GM18502 (cell line): ENCODE measurements at regions not wholly inside any gene's neighbourhood (a gene's known extent, or its start where the extent isn't known, plus 50 kb on each side); places are given as distances from the start of the nearest gene placed in this dataset.

Experiments used
- ATAC-seq: cut with Tn5 transposase; IDR thresholded peaks from one replicate; pipeline ENCODE4 v1.9.1; 2021; ENCODE audit warnings: mild to moderate bottlenecking; ENCODE audit not compliant: unreplicated experiment, poor library complexity

DNA sequence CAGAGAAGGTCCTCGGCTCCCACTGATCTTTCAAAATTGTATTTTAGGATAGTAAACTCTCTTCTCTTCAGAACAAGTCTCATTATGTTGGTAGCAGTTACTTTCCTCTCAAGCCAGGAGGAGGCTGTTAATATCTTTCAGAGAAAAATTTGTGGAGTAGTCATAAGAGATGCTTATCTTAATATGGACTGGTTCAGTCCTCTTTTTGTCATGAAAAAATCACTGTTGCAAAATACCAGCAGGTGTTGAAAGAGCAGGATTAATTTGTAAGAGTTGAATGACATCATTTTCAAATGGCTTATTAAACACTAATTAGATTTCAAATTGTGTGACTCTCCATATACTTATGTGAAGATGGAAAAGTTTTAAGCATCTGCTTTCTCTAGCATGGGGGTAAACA is 662.5 kb downstream of the POM121L12 start:
- ATAC-seq: no peak

DNA sequence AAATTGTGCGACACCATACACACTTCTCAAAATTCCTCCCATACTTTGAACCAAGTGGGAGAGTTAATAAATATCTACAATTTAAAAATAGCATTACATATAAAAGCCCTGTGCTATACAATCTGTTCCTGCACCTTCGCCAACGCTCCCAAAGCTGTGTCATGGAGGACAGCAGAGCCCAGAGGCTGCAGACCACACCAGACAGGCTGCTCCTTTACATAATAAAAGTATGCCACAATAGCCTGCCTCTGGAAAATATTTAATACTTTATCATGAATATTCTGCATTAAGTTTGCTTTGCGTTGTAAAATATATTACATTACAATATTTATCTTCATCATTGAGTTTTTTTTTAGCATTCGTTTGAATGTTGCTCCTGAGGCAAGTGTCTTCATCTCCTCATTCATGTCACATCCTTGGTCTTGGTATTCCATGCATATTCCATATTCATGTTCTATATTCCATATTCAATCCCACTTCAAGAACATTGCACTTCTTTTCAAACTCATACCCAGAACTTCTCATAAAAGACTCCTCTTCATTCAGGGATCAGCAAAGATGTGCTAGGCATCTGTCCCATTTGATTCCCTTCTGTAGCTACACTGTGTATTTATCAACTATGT is 663.9 kb downstream of the POM121L12 start:
- ATAC-seq: no peak

DNA sequence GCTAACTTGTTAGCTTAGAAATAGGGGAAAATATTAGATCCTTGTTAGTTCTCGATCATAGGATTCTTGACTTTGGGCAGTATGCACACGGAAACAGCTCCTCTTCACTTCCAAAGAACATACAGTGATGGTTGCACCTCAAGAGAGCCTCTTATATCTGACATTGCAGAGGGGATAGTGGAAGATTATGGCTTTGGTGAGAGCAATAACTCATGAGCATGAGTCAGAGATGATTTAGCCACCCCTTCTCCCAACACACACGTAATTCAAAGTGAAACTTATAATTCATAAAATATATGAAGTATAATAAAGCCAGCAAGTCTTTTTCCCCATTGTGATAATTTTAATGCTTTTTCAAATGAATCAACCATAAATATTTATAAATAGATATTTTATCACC is 683.7 kb downstream of the POM121L12 start:
- ATAC-seq: no peak

DNA sequence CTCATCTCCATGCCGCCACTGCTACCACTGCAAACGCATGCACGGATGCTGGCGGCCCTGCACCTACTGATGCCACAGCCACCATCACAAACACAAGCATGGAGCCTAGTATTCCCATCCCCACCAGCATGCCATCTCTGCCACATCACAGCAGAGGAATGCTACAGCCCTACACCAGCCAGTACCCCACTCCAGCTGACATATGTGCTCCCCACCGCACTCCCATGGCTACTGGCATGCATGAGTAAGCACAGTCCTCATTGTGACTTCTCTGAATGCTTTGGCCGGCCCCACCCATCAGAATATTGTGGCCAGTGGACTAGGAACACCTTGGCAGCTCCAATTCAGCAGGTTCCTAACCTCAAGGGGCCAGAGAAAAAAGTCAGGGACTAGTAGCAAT is 705.5 kb downstream of the POM121L12 start:
- ATAC-seq: no peak

DNA sequence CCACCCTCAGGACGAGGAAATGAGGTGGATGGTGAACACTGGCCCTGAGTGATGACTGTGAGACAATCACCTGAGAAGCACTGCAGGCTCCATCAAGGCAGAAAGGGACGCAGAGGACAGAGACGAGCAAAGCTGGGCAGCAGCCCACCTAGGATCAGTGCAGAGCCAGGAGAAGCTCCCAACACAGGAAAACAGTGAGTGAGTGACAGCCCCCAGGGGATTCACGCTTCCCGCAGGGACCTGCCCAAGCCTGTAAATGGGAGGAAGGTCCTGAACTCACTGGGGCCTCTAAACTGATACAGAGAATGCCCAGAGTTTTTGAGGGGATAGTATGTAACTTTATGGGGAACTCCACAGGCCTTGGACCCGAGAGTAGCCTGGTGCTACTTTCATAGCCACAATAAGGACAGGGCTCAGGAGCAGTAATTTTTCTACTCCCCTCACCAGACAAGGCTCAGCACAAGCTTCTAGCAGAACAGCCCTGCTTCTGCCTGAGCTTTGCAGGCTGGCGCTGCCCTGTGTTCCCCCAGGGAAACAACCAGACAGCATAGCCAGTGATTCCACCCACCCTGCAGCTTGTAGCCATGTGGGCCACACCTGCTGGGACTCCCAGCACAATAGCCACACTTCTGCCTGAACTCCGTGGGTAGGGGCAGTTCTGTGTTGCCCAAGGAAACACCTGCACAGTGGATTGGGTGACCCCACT is 708.4 kb downstream of the POM121L12 start:
- ATAC-seq: no peak

DNA sequence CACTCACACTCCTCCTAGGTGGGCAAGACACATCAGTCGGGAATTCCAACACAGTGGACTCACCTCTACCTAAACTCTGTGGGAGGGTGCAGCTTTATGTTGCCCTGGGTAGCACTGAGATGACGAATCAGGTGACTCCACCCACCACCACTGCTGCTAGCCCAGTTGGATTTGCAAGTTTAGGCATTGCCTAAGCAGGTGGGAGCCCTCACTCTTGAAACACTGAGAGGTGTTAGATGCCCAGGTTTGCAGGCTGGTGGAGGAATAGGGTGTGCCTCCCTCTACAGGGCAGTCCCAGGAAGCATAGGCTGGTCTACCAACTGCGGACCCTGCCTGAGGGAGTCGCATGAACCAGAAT is 708.9 kb downstream of the POM121L12 start:
- no peak for ATAC-seq

DNA sequence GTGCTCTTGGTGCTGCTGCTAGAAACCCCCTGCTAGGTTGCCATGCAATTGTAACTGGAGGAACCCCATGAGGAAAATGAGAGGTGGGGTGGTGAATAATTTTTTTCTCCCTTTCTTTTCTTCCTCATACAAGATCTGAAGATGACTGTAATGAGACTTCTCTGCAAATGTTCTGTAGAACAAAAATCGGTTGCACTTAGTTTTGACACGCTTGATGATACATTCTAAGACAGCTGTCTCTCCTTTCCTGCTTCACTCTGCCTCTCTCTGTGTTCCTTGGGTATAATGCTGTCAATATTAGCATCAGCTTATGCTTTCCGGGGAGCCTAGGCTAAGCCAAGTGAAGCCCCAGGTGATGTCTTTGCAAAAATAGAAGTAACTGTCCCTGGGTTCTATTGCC is 721.5 kb downstream of the POM121L12 start:
- no peak for ATAC-seq

DNA sequence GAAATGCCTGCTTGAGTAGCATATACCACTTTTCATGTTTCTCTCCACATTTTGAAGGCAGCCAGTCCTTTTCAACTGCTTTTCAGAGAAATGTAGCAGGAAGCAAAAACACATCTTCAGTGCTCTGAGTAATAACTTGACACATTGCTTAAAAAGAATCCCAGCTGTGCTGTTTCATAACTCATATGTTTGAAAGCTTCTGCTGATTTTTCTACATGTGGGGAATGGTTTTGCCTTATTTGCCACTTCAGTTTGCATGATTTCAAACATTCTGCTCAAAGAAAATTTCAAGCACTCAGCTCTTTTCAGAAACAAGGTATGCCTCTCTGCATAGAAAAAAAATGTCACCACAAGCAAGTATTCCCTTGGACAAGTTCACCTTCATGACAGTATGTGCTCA is 732.8 kb downstream of the POM121L12 start:
- no peak for ATAC-seq

DNA sequence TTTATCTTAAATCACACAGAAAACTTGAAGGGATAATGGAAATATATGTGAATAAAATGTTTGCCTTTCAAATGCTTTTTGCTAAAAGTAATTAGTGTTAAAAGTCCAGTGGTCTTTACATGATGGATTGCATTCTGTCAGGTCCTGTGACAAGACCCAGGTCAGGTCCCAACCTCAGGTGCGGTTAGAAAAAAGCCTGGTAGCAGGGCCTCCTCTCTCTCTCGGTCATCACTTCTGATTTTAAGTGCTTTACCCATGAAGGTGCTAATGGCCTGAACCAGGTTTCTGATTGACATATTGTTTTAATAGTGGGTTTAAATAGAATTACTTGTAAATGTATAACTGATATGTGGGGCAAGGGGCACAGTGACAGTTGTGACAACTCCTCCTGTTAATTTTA is 736.3 kb downstream of the POM121L12 start:
- no peak for ATAC-seq

DNA sequence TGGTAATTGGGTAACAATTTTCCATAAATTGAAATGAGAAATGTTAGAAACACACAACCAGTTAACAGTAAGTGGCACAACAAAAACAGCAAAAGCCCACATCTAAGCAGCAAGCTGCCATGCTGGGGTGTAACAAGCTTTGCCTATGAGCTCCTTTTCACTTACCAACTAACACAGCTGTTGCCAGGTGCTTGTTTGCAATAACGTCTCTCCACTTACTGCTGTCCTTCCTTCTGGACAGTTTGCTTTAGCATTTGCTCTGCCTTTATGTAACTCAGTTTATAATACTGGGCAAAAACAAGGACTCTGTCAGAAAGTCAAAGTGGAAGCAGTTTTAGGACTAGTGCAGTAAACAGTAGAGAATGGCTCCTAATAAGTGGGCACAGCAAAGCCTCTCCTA is 740.9 kb downstream of the POM121L12 start:
- ATAC-seq: no peak

DNA sequence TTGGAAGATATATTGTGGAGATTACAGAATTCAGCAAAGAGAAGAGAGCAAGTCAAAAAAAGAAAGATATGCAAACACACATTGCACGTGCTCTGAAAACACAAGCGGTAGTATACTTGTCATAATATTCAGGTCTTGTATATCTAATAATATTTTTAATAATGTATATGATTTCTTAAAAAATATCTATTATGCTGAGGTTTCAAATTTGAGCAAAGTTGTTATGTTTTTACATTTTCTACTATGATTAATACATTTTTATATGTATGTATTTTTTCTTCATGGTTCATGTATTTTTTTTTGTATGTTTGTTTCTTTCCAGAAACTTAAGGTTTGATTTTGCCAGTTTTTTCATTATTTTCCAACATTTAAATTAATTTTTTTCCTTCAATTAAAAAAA is 752.4 kb upstream of the VSTM2A start:
- no peak for ATAC-seq

DNA sequence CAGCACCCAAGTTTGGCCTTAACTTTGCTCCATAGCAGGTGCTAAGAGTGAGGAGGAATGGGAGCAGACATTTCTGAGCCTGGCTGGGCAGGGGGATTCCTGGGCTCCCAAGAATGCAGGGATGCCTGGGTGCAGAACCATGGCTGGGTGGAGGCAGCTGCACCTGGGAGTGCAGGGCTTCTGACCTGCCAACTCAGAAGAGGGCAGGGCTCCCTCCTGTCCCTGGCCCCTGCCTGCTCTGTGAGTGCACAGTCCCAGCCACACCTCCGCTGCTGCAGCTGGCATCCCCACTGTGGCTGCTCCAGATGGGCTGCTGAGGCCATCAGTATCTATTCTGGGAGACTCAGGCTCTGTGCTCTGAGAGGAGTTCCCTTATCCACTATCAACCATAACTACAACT is 747.4 kb upstream of the VSTM2A start:
- ATAC-seq: no peak

DNA sequence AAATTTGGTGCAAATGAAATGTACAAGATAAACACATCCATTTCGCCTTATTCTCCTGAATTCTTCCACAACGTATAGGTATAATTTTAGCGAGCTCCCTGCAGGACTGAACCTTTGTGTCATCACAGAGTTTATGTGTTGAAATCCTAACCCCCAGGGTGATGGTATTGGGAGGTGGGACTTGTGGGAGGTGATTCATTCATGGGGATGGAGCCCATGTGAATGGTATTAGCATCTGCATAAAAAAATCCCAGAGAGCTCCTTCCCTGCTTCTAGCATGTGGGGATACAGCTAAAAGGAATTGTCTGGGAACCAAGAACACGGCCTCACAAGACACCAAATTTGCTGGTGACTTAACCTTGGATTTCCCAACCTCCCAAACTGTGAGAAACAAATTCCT is 741.4 kb upstream of the VSTM2A start:
- no peak for ATAC-seq

DNA sequence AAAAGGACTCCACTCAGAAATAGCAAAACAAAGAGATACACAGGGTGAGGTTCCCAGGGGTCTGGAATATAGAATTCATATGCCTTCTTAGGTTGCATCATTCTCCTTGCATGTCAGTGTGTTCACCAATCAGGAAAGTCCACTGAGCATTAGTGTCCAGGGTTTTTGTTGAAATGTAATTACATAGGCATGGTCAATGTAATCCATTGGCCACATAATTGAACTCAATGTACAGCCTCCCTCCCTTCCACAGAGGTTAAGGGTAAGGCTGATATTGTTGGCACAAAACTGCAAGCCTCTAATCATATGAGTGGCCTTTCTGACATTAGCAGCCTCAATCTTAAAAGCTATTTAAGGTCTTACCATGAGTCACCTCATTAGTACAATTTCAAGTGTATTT is 736.1 kb upstream of the VSTM2A start:
- no peak for ATAC-seq

DNA sequence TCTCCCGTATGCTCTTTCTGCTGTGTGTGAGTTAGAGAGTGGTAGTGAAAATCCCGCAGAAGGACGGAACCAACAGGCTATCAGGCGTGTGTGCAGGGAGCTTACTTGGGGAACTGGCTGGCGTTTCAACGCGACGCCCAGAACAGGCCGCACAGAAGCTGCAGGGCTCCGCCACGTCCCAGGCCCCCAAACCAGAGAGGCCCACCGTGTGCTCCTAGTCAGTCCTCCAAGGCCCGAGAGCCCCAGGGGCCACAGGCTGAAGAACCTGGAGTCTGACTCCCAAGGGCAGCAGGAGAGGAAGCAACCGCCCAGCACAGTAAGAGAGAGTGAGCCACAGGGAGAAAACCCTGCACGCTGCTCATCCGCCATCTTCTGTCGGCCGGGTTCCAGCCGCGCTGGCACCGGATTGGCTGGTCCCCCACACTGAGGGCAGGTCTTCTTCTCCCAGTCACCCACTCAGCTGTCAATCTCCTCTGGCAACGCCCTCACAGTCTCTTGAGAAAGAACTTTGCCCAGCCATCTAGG is 730.6 kb upstream of the VSTM2A start:
- ATAC-seq: no peak

DNA sequence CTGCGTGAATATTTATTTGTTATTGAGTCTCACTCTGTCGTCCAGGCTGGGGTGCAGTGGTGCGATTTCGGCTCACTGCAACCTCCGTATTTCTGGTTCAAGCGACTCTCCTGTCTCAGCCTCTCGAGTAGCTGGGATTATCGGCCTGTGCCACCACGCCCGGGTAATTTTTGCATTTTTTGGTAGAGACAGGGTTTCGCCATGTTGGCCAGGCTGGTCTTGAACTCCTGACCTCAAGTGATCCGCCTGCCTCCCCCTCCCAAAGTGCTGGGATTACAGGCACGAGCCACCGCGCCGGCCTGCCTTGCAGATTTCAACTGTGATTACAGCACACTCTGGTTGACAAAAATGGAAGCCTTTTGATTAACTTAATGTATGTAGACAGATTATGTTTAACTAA is 730.0 kb upstream of the VSTM2A start:
- ATAC-seq: no peak

DNA sequence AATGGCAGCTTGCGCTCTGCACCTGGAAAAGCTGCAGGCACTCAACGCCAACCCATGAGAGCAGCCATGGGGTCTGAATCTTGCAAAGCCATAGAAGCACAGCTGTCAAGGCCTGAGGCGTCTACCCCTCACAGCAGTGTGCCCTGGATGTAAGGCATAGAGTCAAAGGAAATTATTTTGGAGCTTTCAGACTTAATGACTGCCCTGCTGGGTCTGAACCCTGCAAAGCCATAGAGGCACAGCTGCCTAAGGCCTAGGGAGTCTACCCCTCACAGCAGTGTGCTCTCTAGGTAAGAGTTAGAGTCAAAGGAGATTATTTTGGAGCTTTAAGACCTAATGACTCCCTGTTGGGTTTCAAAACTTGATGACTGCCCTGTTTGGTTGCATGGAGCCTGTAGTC is 706.9 kb upstream of the VSTM2A start:
- no peak for ATAC-seq

DNA sequence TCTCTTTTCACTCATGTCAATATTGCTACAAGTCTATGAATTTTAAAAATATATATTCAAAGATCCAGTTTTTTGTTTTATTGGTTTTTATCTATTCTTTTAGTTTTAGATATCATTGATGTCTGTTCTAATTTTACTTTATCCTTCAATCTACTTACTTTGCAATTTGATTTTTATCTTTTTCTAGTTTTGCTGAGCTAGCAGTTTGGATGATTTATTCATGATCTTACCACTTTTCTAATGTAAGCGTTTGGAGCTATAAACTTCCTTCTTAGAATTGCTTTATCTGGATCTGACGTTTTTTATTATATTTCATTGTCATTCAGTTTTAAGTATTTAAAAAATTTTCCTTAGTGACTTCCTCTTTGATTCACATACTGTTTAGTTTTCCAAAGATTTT is 664.5 kb upstream of the VSTM2A start:
- ATAC-seq: no peak

DNA sequence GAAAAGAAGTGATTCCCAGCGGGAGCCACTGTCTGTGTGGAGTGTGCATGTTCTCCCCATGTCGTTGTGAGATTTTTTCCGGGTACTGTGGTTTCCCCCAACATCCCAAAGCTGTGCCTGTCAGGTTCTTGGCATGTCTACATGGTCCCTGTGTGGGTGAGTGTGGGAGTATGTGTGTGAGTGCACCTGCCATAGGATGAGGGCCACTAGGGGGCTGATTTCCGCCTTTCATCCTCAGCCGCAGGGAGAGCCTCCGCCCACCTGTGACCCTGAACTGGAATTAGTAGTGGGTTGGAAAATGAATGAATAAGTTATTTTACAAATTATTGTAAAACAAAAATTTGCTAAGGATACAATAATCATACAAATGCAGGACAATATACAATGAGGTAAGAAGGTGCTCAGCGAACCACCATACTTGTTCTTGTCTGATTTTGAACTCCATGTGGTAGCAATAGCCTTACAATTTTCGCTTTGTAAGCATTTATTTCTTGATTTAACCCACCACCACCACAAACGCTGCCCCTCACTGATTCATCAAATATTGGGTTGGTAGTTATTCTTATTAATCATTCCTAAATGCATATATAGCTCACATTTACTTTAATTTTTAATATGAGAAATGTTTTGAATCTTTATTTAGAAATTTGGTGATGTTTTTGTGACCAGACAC is 641.2 kb upstream of the VSTM2A start:
- ATAC-seq: no peak

DNA sequence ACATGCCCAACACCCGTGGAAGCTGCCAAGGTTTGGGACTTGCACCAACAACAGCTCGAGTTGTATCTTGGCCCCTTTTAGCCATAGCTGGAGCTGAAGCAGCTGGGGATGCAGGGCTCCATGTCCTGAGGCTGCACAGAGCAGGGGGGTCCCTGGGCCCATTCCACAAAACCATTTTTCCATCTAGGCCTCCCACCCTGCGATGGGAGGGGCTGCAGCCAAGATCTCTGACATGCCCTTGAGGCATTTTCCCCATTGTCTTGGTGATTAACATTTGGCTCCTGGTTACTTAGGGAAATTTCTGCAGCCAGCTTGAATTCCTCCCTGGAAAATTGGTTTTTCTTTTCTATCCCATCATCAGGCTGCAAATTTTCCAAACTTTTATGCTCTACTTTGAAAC is 637.8 kb upstream of the VSTM2A start:
- no peak for ATAC-seq

DNA sequence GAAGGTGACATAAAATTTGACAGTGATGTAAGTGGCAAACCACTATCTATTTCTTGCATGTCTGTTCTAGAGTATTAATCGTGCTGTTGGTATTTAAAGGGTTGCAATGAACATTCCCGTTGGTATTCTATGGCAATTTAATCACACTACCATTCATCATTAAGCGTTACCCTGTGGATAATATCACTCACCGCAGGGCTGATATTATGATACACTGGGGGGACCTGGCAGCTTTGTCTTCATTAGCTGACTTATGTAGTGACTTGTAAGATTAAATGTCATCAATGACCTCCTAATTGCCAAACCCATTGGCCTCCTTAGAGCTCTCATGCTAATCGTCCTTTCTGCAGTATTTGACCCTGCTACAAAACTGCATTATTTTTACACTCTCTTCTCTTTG is 624.5 kb upstream of the VSTM2A start:
- no peak for ATAC-seq

DNA sequence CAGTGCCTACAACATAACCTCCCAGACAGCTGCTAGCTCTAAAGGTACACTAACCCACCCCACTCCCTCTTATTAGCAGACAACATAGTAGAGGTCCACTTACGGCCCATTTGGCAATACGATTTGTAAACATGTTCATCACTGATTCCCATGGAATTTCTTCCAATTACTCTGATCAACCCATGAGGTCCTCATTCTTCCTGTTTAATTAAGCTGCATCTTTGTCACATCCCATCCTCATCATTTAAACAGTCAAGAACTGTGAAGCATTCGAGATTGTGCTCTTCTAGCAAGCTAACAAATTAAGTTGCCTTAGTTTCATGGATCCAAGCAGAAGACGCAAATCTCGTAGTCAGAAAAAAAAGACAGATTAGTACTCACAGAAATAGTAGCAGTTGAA is 622.2 kb upstream of the VSTM2A start:
- no peak for ATAC-seq
